Activated CD8-positive, alpha-beta memory T cell treated with anti-CD3 and anti-CD28 coated beads for 48 hours (primary cell): ENCODE measurements at regions not wholly inside any gene's neighbourhood (a gene's known extent, or its start where the extent isn't known, plus 50 kb on each side); places are given as distances from the start of the nearest gene placed in this dataset.

ENCODE experiments used
- DNase-seq, 3 experiments: peaks; one replicate each; pipeline ENCODE4 v3.0.0-alpha.2; 2020; ENCODE audit warnings: low read depth in 2 of 3, low spot score in 2 of 3

DNA sequence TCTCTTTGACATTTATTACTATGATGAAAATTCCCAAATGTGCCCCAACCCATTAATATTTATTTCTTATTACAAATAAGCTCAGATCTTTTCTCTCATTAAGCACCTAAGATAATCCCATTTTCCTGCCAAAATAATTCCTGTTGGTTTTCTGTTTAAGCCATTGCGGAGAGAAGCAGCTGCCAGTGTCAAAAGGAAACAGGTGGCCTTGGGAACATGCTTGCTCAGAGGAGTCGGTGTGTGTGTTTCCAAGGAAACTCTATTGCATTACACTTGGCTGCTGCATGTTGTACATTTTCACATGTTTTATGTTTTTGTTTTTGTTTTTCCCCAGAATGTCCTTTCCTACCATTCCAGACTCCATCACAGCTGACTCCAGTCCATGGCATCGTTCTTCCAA is 56.4 kb downstream of the CD24 start:
- DNase-seq: no peak

DNA sequence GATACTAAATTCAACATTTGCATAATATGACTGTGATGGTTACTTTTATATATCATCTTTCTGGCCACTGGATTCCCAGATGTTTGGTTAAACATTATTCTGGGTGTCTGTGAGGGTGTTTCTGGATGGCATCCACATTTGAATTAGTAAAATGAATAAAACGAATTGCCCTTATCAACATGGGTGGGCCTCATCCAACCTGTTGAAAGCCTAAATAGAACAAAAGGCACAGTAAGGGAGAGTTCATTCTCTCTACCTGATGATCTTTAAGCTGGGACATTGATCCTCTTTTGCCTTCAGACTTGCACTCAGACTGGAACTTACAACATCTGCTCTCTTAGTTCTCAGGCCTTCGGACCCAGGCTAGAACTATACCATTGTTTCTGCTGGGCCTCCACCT is 57.6 kb downstream of the CD24 start:
- no peak for DNase-seq

DNA sequence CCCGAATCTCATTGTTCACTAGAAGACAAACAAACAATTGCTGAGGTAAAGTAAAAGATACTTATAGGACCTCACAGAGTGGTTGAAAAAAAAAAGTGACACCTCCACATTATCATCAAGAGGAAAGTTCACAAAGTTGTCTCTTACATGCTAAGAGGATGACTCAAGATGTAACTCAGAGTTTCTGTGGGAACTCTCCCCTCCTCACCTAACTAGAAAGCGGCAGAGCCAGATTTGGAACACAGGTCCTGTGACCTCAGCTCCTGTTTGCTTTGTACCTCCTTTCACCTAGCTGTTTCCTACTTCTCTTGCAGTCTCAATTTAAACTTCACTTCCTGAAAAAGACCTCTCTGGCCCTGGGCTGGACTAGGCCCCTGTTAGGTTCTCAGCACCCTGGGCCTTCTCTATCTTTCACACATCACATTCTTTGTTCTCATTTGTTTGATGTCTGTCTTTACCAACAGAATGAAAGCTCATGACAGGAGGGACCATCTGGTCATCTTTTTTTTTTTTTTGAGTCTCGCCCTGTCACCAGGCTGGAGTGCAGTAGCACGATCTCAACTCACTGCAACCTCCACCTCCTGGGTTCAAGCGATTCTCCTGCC is 60.8 kb downstream of the CD24 start:
- no peak for DNase-seq

DNA sequence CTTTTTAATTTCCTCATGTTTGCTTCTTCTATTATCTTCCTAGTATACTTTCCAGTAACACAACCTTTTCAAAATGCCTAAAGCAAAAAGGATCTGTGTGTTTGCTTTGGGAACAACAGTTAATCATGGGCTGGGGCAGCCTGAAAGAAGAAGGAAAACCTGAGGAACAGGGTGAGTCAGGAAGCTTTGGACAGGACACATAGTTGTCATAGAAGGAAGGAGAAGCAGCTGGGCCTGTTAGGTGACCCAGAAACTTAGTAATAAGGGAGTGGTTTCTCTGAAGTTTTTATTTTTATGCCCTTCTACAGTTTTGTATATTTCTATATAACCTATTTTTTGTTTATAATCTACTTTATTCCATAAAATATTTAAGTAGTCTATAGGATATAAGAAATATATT is 61.4 kb downstream of the CD24 start:
- DNase-seq: no peak

DNA sequence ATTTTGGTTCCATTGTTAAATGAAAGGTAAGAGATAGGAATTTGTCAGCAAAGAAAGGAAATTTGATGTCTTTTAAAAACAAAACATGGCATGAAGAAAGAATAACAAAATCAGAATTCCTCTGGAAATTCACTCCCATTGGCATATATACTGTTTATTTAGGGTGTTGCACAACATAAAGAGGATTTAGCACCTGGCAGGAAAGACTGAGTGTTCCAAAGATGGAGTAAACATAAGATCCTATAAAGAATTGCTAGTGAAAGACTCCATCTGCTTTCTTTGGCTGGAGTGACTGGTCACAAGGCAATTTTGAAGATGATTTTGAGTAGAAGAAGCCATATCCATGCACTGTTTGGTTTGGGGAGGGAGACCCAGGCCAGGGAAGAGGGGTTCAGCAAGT is 62.4 kb downstream of the CD24 start:
- DNase-seq: no peak

DNA sequence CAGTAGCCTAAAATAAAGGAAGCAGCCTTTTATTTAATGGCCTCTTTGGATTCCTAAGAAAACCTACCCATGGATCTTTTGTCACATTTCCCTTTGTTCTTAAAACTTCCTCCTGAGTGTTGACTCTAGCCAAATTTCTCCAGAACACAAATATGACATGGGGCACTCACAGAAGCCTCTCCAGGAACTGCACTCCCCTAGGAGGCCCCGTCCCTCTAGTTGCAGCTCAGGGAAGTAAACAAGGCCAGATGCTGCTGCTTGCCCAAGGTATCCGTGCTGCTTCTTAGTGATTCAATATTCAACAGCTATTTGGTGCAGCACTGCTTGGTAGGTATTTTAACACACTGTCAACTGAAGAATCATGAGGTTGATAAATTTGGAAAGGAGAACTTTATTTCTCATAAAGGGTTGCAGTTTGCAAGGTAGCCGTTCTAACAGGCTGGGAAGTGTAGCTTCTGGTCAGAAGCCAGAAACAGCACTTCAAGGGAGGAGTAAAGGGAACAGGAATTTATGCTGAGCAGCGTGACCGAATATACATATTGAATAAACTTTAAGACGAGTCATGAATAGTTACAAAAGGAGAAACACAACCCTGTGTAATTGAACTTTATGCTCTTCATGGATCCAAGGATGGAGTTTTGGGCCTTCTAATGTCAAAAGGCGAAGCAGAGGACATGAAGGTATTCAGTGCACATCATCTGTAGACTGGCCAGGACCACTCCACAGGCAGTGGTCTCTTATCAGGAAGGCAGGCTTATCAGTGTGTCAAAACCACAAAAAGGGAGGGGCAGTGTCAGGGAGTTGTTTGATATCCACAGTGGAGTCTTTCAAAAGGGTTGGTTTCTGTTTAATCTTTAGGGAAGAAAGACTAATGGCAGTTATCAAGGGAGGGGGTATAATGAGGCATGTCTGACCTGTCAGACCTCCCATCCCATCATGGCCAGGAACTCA is 63.3 kb downstream of the CD24 start:
- DNase-seq: no peak

DNA sequence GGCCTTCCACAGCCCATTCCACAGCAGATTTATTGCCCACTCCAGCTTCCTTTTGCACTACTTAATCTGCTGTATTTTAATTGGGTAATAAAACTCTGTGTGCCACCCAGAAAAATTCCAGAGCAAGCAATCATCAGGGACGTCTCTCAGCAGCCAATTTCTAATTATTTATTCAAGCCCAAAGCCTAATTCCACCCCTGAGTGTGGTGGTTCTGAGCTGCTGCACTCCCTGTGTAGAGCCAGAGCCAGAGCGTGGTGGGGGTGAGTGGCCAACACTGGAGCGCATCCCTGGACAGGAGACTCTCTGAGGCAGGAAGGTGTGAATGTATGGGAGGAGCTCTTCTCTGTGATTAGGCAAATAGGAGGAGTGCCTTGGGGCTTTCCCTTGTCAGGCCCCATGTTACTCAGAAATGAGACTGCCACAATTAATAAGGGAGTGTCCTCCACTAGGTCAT is 66.1 kb downstream of the CD24 start:
- no peak for DNase-seq

DNA sequence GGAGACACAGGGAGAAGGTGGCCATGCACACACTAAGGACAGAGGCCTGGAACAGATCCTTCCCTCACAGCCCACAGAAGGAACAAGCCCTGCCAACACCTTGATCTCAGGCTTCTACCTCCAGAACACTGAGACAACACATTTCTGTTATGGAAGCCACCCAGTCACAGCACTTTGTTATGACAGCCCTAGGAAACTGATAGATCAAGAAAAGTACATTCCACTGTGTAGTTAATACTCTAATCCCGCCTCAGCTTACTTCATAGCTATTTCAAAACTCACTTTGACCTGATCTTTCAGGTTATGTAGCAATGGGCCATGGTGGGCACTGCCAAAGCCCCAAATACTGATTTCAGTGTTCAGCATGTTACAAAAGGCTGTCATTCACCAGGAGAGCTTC is 66.8 kb downstream of the CD24 start:
- DNase-seq: no peak

DNA sequence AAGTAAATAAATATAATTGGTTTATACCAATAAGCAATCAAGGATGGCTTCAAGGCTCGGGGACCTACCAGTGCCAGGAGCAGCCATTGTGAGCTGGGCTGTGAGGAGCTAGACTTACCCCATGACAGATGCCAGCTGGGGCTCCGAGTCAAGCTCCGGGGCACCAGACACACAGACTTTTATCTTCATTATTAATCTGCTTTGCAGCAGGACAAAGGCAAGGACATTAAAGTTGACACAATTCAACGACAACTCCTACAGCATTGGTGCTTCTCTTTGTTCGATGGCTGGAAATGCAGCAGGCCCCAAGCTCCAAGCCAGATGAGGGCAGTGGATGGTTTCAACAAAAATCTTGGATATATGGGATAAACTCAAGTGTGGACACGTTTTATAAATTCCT is 68.3 kb downstream of the CD24 start:
- DNase-seq: no peak

DNA sequence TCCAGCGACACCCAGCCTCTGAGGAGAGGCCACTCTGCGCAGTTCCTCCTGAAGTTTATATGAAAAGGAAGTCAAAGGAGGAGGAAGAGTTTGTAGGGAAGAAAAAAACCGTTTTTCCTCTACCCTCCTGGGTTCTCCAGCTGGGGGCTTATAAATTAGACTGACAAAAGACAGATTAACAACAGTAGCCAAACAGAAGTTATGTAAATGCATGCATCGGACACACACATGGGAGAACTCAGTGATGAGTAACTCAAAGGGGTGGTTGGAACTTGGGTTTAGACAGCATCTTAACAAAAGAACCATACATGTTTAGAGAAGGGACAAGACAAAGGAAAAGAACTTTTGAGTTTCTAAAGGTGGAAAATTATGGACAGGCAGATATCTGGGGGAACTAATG is 71.2 kb downstream of the CD24 start:
- DNase-seq: no peak

DNA sequence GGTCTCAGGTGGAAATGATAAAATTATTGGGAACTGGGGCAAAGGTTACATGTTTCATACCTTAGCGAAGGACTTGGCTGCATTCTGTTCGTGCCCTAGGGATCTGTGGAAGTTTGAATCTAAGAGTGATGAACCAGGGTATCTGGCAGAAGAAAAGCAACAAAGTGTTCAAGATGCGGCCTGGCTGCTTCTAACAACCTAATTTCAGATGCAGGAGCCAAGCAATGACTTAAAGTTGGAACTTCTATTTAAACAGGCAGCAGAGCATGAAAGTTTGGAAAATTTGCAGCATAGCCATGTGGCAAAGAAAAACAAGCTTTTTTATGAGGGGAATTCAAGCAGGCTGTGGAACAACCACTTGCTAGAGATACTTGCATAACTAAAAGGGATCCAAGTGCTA is 73.5 kb downstream of the CD24 start:
- DNase-seq: no peak

DNA sequence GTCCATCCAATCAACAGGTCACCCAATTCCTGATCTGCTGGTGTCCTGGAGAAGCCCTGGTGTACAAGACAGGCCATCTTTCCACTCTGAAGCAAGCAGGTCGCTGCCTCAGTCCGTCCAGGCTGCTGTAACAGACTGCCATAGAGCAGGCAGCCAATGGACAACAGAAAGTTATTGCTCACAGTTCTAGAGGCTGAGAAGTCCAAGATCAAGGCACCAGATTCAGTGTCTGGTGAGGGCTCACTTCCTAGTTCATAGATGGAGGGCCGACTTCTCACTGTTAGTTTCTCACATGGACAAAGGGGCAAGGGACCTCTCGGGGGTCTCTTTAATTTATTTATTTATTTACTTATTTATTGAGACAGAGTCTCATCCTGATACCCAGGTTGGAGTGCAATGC is 74.8 kb downstream of the CD24 start:
- no peak for DNase-seq

DNA sequence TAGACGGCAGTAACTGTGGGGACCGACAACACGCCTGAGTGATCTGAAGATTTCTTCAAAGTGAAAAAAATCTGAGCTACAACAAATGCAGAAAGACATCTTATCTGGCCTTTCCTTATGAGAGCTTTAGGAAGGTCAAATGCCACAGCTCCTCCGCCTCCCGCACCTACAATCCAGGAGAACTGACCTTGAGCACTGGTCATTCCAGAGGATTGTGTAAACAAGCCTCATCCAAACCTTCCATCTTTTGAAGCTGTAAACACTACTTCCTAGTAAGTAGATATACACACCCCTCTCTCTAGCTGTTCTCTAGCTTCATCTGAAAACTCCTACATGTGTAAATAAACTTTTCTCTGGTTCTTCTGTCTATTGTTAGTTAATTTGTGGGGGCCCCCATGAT is 76.9 kb downstream of the CD24 start:
- no peak for DNase-seq

DNA sequence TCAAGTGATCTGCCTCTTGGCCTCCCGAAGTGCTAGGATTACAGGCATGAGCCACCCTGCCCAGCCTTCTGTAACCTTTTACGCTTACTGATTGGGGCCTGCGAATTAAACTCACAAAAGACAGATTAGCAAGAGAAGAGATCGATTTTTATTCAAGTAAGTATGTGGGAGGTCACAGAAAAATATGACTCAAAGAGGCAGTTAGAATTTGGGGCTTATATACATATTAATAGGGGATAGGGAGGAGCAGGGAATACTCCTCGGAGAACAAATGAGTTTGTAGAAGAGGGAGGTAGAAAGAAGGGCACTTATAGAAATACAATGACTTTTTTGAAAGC is 78.9 kb downstream of the CD24 start:
- no peak for DNase-seq

DNA sequence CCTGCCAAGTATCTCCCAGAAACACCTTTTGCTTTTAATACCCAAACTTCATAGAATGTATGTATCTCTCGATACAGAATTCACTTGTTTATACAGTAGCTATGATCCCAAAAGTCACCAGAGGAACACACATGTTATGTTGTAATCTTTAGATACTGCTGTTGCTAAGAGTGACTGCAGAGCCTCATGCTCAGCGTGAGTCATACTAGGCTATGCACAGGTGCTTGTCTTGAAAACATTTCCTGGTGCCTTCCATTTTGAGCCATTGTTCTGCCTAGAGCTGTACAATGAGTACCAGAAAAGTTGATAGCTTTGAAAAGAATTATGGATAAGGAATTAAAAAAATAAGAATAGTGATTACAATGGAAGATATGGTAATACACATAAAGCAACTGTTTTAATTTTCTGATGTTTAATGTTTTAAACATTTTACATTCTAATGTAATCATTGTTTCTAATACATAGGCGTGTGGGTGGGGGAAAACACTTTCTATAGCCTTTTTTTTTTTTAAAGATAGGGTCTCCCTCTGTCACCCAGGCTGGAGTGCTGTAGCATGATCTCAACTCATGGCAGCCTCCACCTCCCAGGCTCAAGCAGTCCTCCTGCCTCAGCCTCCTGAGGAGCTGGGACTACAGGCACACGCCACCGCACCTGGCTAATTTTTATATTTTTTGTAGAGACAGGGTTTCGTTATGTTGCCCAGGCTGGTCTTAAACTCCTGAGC is 79.4 kb downstream of the CD24 start:
- no peak for DNase-seq

DNA sequence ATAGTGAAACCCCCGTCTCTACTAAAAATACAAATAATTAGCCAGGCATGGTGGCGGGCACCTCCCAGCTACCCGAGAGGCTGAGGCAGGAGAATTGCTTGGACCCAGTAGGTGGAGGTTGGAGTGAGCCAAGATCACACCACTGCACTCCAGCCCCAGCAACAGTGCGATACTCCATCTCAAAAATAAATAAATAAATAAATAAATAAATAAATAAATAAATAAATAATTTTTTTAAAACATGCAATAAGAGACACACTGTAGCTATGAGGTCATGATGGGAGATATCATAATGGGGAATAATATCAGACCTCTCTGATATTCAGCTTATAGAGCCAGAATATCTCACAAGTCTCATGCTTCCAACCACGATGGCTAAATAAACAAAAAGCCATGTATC is 82.3 kb downstream of the CD24 start:
- no peak for DNase-seq

DNA sequence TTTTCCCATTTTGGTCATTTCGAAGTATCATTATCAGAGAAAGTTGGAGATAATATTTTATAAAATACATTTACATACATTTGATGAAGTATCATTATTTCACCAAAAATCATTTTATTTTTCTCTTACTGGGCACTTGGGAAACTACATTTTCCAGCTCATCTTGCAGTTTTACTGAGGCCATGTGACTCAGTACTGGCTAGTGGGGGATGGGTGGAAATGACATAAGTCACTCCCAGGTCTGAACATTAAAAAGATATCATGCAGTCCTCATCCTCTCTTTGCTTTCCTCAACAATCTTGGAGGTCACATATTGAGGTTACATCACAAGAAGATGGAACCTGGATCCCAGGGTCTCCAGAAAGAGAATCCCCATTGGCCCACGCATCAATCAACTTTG is 84.1 kb downstream of the CD24 start:
- DNase-seq: no peak

DNA sequence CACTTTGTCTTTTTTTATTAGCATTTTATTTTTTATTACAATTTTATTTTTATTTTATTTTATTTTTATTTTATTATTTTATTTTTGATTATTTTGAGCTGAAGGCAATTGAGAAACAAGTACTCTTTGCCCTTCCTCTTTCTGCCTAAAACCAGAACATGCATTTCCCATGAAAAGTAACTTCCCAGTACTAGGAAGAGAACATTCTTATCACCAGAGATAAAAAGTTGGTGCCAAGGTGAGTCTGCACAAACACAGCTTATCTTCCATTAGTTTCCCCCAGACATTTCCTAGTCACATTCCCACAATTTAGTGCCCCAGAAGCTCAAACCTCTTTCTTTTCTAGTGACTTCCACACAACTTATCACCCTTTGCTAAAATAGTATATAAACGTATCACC is 84.8 kb downstream of the CD24 start:
- no peak for DNase-seq

DNA sequence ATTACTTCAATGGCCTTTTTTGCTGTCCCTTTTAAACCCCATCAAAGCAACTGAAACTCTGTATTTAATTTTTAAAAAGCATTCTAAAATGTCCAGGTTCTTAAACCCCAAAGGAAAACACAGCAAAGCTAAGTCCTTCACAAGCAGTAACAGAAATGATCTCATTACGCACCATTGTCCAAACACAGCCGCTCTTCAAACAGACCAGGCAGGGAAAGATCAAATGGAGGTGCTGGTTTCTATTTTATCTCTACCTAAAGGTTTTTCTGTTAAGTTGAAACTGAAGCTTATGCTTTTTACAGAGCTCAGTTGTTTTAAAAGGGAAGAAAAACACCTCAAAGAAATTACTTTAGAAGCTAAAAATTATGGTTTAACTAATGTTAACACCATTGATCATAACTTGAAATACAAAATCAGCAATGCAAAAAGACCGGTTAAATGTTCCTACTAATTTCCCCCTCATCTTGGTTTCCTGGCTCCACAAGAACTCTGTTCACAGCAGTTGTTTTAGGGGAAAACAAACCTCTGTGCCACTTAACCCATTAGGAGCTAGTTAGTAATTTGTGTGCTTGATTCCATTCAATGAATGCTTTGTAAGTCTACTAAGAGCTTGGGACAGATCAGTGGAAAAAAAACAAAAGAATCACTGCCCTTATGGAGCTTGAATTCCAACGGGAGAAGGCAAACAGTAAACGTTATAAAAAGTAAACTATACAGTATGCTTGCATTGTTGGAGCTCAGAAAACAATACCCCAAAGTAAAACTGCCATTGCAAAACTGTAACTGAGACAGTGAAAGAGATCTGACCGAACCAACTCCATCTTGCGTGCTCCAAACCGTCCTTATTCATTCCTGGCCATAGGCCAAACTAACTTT is 87.4 kb downstream of the CD24 start:
- no peak for DNase-seq

DNA sequence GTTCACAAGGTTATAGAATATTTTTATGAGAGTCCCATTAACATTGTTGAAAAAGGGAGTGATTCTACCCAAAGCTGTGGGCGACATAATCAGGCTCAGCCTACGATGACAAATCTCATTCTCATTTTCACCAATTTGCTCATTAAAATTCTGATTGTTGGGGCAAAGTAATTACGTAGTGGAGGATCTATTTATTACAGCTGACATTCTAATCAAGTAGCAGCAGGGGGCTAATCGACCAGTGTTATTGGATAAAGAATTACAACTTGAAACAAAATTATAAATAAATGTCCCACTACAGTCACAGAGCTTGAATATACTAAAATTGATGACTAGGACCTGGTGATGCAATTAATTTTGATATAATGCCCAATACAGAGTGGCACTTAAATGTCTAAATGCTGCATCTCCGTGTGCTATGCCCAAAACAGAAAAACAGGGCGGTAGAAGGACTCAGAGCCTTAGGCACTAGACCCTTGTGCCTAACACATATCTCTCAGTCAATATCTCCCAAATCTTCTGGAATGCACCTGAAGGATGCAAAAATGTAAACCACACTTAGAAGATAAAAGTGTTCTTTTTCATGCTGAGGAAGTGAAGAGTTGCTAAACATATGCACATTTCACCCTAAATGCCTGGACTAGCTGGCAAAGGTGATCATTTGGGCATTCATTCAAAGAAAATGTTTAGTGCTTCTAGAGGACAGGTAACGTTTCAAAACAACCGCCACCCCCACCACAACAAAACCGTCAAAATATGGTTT is 88.3 kb downstream of the CD24 start:
- no peak for DNase-seq

DNA sequence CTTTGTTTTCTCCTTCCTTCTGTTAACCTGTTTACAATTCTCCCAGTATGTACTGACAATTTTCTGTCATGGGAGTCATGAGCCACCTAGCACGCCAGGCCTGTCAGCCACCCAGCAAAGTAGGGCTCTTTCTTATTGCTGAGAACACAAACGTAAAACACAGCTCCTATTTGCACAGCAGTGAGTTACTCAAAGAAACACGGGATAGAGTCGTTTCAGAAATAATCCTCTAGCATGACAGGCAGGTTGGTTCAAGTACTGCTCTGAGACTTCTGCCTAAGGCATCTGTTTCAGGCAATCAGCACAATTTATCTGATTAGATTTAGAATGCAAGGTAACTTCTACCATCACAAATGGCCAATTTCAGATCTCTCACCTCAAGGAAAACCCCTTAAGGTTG is 88.8 kb downstream of the CD24 start:
- no peak for DNase-seq
